ENCODE measurements at regions not wholly inside any gene's neighbourhood (a gene's known extent, or its start where the extent isn't known, plus 50 kb on each side); places are given as distances from the start of the nearest gene placed in this dataset.
A peak's percentile ranks its signal among the peaks of the same experiment; 100 is the strongest.

- Histone ChIP-seq H2BK12ac (ENCODE audit: insufficient read length, low read depth, low read length) (no peak overlapping the region), H2BK15ac (ENCODE audit: low read depth, low read length) (no peak overlapping the region), H2BK5ac (ENCODE audit: insufficient read length, low read length) (no peak overlapping the region), H3K79me2 (ENCODE audit: insufficient read depth, low read length) (no peaks in the 10 kb centered on the region), H3K23me2 (ENCODE audit: insufficient read length, low read depth, low read length, poor library complexity, severe bottlenecking) (no peaks in the 10 kb centered on the region), H3K27ac (ENCODE audit: insufficient read length, low read depth, low read length) (no peak overlapping the region), H4K91ac (ENCODE audit: insufficient read length, low read depth, low read length) (no peak overlapping the region), H2BK120ac (ENCODE audit: low read depth, low read length, poor library complexity, severe bottlenecking) (no peak overlapping the region), H3K56ac (ENCODE audit: insufficient read length, low read depth, low read length) (no peak overlapping the region), H3K4ac (ENCODE audit: low read depth, low read length) (no peak overlapping the region), H3K4me1 (ENCODE audit: insufficient read depth, low read length) (no peaks in the 10 kb centered on the region), H3K4me2 (ENCODE audit: insufficient read depth, insufficient read length, low read length) (no peak overlapping the region), H3K18ac (ENCODE audit: insufficient read length, low read depth, low read length) (no peak overlapping the region), H3K27me3 (ENCODE audit: insufficient read depth, low read length) (no peaks in the 10 kb centered on the region), H3T11ph (ENCODE audit: low read length) (no peak overlapping the region), H3K79me1 (ENCODE audit: insufficient read depth, low read depth, low read length, poor library complexity, severe bottlenecking) (no peaks in the 10 kb centered on the region), H3K23ac (ENCODE audit: insufficient read length, low read depth, low read length) (no peak overlapping the region), H2BK20ac (ENCODE audit: low read depth, low read length, poor library complexity, severe bottlenecking) (no peak overlapping the region), H2AFZ (ENCODE audit: low read length) (no peak overlapping the region), H2AK5ac (ENCODE audit: insufficient read length, low read length) (no peak overlapping the region), H4K20me1 (ENCODE audit: control insufficient read depth, insufficient read depth, insufficient read length) (no peaks in the 10 kb centered on the region), H4K8ac (replicated peaks; ENCODE audit: insufficient read length, low read depth, low read length) (no peak overlapping the region), H3K14ac (ENCODE audit: insufficient read depth, low read length) (no peak overlapping the region), H3K9ac (ENCODE audit: extremely low read depth, insufficient read length, low read length) (no peak overlapping the region), H4K5ac (ENCODE audit: insufficient read length, low read depth, low read length) (no peak overlapping the region), H3K9me3 (ENCODE audit: control insufficient read depth, low read depth, low read length) (no peaks in the 10 kb centered on the region)
- TF ChIP-seq, protein P1, sequence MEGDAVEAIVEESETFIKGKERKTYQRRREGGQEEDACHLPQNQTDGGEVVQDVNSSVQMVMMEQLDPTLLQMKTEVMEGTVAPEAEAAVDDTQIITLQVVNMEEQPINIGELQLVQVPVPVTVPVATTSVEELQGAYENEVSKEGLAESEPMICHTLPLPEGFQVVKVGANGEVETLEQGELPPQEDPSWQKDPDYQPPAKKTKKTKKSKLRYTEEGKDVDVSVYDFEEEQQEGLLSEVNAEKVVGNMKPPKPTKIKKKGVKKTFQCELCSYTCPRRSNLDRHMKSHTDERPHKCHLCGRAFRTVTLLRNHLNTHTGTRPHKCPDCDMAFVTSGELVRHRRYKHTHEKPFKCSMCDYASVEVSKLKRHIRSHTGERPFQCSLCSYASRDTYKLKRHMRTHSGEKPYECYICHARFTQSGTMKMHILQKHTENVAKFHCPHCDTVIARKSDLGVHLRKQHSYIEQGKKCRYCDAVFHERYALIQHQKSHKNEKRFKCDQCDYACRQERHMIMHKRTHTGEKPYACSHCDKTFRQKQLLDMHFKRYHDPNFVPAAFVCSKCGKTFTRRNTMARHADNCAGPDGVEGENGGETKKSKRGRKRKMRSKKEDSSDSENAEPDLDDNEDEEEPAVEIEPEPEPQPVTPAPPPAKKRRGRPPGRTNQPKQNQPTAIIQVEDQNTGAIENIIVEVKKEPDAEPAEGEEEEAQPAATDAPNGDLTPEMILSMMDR (conservative IDR thresholded peaks at IDR 0.05), result no peak
- Mint-ChIP-seq H3K27ac (peak overlapping the region in 1 of 3 experiments; percentile 7; a peak in 1 of 7 replicates), H3K9me3 (no peaks in the 10 kb centered on the region), H3K36me3 (ENCODE audit: insufficient read depth in 1 of 3, low read depth in 3 of 3) (no peaks in the 10 kb centered on the region), H3K4me1 (peaks cover 0 to 5% of the 10 kb centered on the region in 2 experiments; a peak in 3 of 4 replicates), H3K4me3 (no peak overlapping the region), H3K27me3 (ENCODE audit: low read depth) (no peaks in the 10 kb centered on the region; the same call in 1 of the 2 replicates)
- no CpG with 5 or more reads among the region's 4 CpGs for WGBS (ENCODE audit: extremely low coverage, insufficient read length, low lambda C conversion rate)
- DNase-seq, result no peak
Observed at GRCh38 chr20:17168026-17168612, 58.7 kb upstream of the PCSK2 start.

Data from H9 (cell line).